Natural killer cell (primary cell): ENCODE measurements at regions not wholly inside any gene's neighbourhood (a gene's known extent, or its start where the extent isn't known, plus 50 kb on each side); places are given as distances from the start of the nearest gene placed in this dataset.
"Not testable (repeated sequence)": the region's sequence is repeated elsewhere in the genome, so short reads cannot be mapped to it uniquely, and the experiment has no call there.

Experiments
- ATAC-seq, 3 donors: fragments of 150-1000 bp in 2 of 3; fragments of 200-7000 bp in 1 of 3; cut with Tn5 transposase; 1 replicate in 1 of 3; 2 replicates in 2 of 3; pipeline ENCODE4 v1.10.0; 2021; ENCODE audit warnings: mild to moderate bottlenecking in 2 of 3, moderate library complexity in 2 of 3
- DNase-seq, 2 donors: peaks; one replicate each; pipeline versions ENCODE4 v3.0.0 to v3.0.0-alpha.2; 2013 to 2021; ENCODE audit warnings: mixed read lengths in 1 of 2
- H3K27ac ChIP-seq: one replicate; pipeline ENCODE4 v1.5.1; 2013; ENCODE audit warnings: mild to moderate bottlenecking, low read length
- H3K27me3 ChIP-seq: one replicate; pipeline ENCODE4 v1.6.1; 2013; ENCODE audit warnings: low read length; ENCODE audit not compliant: control insufficient read depth, insufficient read depth
- H3K36me3 ChIP-seq: one replicate; pipeline ENCODE4 v1.6.1; 2013; ENCODE audit warnings: low read length; ENCODE audit not compliant: control insufficient read depth, insufficient read depth
- H3K4me1 ChIP-seq: one replicate; pipeline ENCODE4 v1.6.1; 2013; ENCODE audit warnings: low read length; ENCODE audit not compliant: control insufficient read depth, insufficient read depth
- H3K4me3 ChIP-seq: one replicate; pipeline ENCODE4 v1.5.1; 2013; ENCODE audit warnings: low read length
- H3K9me3 ChIP-seq: one replicate; pipeline ENCODE4 v1.6.1; 2013; ENCODE audit warnings: low read length; ENCODE audit not compliant: control insufficient read depth, insufficient read depth
- H3K27ac Mint-ChIP-seq, 2 donors: one replicate each; pipeline ENCODE4 v1.8.0; 2022; ENCODE audit warnings: mild to moderate bottlenecking in 2 of 2, mixed read lengths in 2 of 2, moderate library complexity in 1 of 2
- H3K27me3 Mint-ChIP-seq, 2 donors: one replicate each; pipeline ENCODE4 v1.8.0; 2022; ENCODE audit warnings: low read depth in 2 of 2, mixed read lengths in 2 of 2
- H3K36me3 Mint-ChIP-seq: one replicate; pipeline ENCODE4 v1.8.0; 2022; ENCODE audit warnings: mixed read lengths
- H3K4me1 Mint-ChIP-seq, 2 donors: one replicate each; pipeline ENCODE4 v1.8.0; 2022; ENCODE audit warnings: mixed read lengths in 2 of 2
- H3K4me3 Mint-ChIP-seq: one replicate; pipeline ENCODE4 v1.8.0; 2022; ENCODE audit warnings: mild to moderate bottlenecking, moderate library complexity, mixed read lengths
- H3K9me3 Mint-ChIP-seq, 2 donors: one replicate each; pipeline ENCODE4 v1.8.0; 2022; ENCODE audit warnings: mixed read lengths in 2 of 2
- WGBS: methylation state at CpG from one replicate; pipeline ENCODE4 v1.1.7; 2013; ENCODE audit warnings: missing lambda C conversion rate; ENCODE audit not compliant: insufficient coverage; 5-methylcytosine and 5-hydroxymethylcytosine counted together
- intact Hi-C: fragments of 100-400 bp; cut with micrococcal nuclease; formaldehyde crosslinking; loops from one replicate; pipeline ENCODE4 v1.14.2; 2022

DNA sequence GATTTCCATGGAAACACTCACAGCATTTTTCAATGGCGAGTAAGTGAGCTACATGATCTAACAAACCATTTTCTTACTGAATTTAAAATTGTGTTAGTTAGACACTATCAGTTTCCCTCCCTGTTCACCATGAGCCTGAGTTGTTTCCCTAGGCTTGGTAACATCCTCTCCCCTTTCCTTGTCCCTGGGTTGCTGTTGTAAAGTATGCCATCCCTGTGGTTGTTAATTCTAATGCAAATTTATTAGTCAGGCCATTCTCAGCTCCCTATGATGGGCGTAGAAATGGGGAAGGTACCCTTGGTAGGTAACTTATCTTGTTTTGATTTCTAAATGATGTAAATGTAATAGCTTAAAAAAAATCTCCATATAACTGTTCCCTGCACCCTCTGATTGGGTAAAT is 143.0 kb downstream of the SPATA31A6 start:
- H3K27ac Mint-ChIP-seq, H3K27ac ChIP-seq, H3K9me3 Mint-ChIP-seq, H3K4me3 ChIP-seq, intact Hi-C loops, DNase-seq, ATAC-seq, H3K9me3 ChIP-seq, H3K36me3 Mint-ChIP-seq, H3K36me3 ChIP-seq, H3K4me1 ChIP-seq, H3K4me3 Mint-ChIP-seq, H3K4me1 Mint-ChIP-seq, H3K27me3 Mint-ChIP-seq, H3K27me3 ChIP-seq: not testable (repeated sequence)
- no CpG with 5 or more reads among the region's 2 CpGs for WGBS

DNA sequence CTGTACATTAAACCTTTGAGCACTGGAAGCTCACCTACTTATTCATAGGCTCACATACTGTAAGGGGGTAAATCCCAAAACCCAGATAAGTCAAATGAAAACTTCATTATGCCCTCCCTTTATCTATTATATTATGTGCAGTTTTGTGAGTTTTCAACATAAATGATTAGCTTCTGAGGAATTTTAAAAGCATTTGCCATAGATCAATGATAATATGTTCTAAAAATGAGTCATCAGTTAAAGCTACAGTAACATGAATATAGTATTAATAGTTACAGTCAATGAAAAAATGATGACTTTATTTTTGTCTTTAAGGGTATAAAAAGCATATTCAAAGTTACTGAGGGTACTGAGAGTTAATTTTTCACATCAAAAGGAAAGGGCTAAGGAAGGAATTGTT is 151.9 kb downstream of the SPATA31A6 start:
- H3K27me3 ChIP-seq, H3K36me3 ChIP-seq, H3K9me3 ChIP-seq, H3K36me3 Mint-ChIP-seq, H3K4me3 ChIP-seq, intact Hi-C loops, H3K27ac ChIP-seq, H3K4me3 Mint-ChIP-seq, H3K4me1 ChIP-seq, DNase-seq, H3K27me3 Mint-ChIP-seq, H3K27ac Mint-ChIP-seq, H3K4me1 Mint-ChIP-seq, ATAC-seq: not testable (repeated sequence)
- H3K9me3 Mint-ChIP-seq, result peaks cover 4 to 10% of the 10 kb centered on the region in 2 donors

DNA sequence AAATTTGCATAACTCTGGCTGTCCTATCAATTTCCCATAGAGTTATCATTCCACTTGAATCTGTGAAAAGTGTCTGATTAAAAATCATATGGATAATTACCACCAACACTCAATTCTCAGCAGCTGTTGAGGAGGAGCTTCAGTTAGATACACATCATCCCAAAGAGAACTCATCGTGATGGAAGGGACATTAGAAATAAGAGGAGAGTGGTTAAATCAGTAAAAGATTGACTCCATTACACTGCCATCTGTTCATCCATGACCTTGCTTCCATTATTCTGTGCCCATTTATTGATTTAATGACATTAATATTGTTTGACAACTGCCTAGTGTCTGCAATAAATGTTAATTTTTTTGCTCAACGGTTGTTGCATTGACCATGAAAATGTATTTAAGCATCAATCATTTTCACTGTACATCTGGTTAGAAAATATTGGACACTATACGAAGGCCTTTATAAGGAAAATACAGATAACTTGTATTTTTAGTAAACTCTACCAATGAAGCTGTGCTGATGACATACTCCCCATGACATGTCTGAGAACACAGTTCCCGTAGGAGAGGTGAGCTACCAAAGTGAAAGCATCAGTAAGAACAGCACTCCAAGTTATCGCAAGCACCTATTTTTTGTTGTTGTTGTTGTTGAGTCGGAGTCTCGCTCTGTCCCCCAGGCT is 152.7 kb downstream of the SPATA31A6 start:
- H3K27me3 Mint-ChIP-seq, H3K4me3 Mint-ChIP-seq, H3K27me3 ChIP-seq, H3K36me3 ChIP-seq, H3K4me3 ChIP-seq, ATAC-seq, intact Hi-C loops, H3K36me3 Mint-ChIP-seq, H3K9me3 ChIP-seq, H3K4me1 ChIP-seq, H3K27ac ChIP-seq, H3K27ac Mint-ChIP-seq, DNase-seq, H3K4me1 Mint-ChIP-seq, H3K9me3 Mint-ChIP-seq: not testable (repeated sequence)
- WGBS, result 92% methylated on average over 5 of the region's 7 CpGs

DNA sequence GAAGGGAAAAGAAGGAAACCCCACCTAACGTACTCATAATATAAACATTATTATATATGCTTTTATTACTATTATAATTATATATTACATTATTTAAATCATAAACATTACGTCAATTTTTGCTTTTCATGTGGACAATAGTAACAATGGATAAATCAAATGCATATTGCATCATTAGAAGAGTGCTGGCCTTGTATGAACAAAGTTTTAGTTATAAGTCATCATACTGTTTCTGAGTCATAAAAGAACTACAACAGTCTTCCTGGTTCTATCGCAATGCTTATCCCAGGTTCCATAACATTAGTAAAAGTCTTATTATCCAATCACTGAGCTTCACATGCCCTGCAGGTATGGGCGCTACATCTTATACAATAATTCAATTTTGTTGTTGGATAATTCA is 154.8 kb downstream of the SPATA31A6 start:
- H3K27me3 ChIP-seq, H3K4me3 Mint-ChIP-seq, H3K9me3 ChIP-seq, H3K4me3 ChIP-seq, H3K9me3 Mint-ChIP-seq, H3K4me1 Mint-ChIP-seq, H3K4me1 ChIP-seq, intact Hi-C loops, H3K27me3 Mint-ChIP-seq, H3K36me3 ChIP-seq, DNase-seq, ATAC-seq, H3K27ac ChIP-seq, H3K27ac Mint-ChIP-seq, H3K36me3 Mint-ChIP-seq: not testable (repeated sequence)
- WGBS, result no CpG with 5 or more reads among the region's 4 CpGs

DNA sequence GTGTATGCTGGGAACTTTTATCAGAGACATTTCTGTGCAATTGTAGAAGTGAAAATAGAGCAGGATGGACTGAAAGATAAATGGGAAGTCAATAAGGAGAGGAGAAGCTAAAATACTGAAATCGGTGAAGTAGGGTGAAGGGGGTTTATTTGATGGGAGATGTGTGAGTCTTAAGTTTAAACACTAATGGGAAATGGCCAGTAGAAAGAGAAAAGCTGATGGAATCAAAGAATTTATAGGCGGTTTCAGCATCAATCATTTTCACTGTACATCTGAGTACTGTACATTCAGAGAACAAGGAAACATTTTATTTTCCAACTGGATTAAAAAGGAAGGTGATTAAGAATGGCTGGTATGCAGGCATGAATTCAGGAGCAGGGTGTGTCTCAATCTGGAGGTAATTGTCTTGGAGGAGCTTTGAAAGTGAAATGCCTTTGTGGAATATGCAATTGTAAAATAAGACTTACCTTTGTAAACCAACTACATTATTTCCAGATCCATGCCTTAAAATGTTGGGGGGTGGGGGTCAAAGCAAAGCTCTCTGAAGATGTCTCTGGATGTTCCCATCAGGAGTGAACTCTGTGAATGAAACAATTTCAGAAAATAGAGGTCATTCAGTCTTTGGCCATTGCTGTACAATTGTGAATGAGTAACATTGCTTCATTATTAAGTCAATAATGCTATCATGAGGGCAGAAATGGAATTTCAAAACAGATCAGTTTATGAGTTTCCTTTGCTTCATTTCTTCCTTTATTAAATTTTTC is 156.4 kb downstream of the SPATA31A6 start:
- H3K27me3 Mint-ChIP-seq, H3K36me3 ChIP-seq, H3K9me3 ChIP-seq, ATAC-seq, H3K4me3 Mint-ChIP-seq, H3K4me3 ChIP-seq, H3K4me1 ChIP-seq, H3K9me3 Mint-ChIP-seq, intact Hi-C loops, H3K27me3 ChIP-seq, DNase-seq, H3K4me1 Mint-ChIP-seq, H3K27ac ChIP-seq, H3K27ac Mint-ChIP-seq, H3K36me3 Mint-ChIP-seq: not testable (repeated sequence)
- 73% methylated on average over 1 of the region's 2 CpGs for WGBS

DNA sequence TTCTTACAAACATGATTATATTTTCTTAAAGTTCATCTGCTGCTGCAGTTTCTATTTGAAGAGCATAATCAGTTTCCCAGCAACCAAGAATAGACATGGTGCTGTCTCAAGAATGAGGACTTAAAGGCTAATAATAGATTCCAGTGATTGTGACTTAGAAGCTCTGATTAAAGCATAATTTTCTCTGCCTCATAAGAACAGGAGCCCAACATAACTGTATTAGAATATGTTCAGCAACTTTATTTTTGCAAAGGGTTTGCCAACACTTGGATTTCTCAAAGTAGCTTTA is 156.9 kb downstream of the SPATA31A6 start:
- H3K4me1 ChIP-seq, H3K27me3 ChIP-seq, H3K27ac Mint-ChIP-seq, H3K4me3 ChIP-seq, H3K36me3 Mint-ChIP-seq, ATAC-seq, H3K9me3 Mint-ChIP-seq, H3K4me3 Mint-ChIP-seq, H3K9me3 ChIP-seq, H3K27me3 Mint-ChIP-seq, intact Hi-C loops, H3K27ac ChIP-seq, H3K36me3 ChIP-seq, H3K4me1 Mint-ChIP-seq, DNase-seq: not testable (repeated sequence)

DNA sequence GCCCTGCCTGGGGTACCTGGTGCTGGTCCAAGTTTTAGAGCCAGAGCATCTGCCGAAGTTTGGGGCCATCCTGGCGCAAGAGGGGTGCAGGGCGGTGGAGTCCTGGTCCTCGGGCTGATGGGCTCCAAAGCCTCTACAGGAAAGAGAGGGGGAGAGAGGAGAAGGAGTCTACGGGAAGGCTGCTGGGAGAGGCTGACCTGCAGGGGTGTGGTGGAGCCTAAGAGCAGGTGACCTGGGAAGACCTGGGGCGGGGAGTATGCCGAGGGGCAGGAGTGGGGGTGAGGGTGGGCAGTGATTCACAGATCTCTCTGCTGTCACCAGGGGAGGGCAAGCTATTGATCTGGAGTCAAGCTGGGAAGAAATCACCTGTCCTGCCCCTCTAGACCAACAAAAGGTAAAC is 158.4 kb downstream of the SPATA31A6 start:
- H3K36me3 ChIP-seq, H3K27me3 ChIP-seq, H3K9me3 ChIP-seq, DNase-seq, H3K27ac Mint-ChIP-seq, H3K27ac ChIP-seq, H3K36me3 Mint-ChIP-seq, ATAC-seq, H3K4me1 ChIP-seq, H3K4me3 ChIP-seq, intact Hi-C loops, H3K4me3 Mint-ChIP-seq, H3K9me3 Mint-ChIP-seq, H3K4me1 Mint-ChIP-seq, H3K27me3 Mint-ChIP-seq: not testable (repeated sequence)
- WGBS, result 73% methylated on average over 4 of the region's 7 CpGs

DNA sequence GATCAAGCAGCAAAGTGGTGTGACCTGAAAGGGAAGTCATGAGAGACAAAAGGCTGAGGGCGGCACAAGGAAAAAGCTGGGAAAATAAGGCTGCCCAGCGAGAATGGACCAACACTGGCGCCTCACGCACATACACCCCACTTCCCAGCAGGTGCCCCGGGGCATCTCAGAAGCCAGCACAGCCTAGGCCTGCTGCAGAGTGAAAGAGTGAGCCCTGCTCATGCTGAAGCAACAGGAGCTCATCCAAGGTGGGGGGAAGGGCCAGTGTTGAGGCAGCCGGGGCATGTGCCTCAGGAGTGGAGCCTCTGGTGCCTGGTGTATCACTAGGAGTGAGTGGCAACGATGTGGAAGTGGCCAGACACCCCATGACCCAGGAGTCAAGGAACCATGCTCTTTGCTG is 158.8 kb downstream of the SPATA31A6 start:
- H3K27ac Mint-ChIP-seq, intact Hi-C loops, H3K4me3 Mint-ChIP-seq, H3K9me3 ChIP-seq, ATAC-seq, H3K36me3 Mint-ChIP-seq, H3K4me1 Mint-ChIP-seq, H3K27me3 Mint-ChIP-seq, H3K9me3 Mint-ChIP-seq, H3K36me3 ChIP-seq, H3K27ac ChIP-seq, H3K4me1 ChIP-seq, DNase-seq, H3K27me3 ChIP-seq, H3K4me3 ChIP-seq: not testable (repeated sequence)
- 98% methylated on average over 4 of the region's 7 CpGs for WGBS
